Activated CD8-positive, alpha-beta memory T cell treated with anti-CD3 and anti-CD28 coated beads, Interleukin-2, amount 50 U/mL, for 1 hour (primary cell): ENCODE measurements at regions not wholly inside any gene's neighbourhood (a gene's known extent, or its start where the extent isn't known, plus 50 kb on each side); places are given as distances from the start of the nearest gene placed in this dataset.
"Not testable (repeated sequence)": the region's sequence is repeated elsewhere in the genome, so short reads cannot be mapped to it uniquely, and the experiment has no call there.

Source experiments
- DNase-seq: peaks from one replicate; pipeline ENCODE4 v3.0.0-alpha.2; 2020; ENCODE audit errors: extremely low read depth

GRCh38 chr2:12543076-12543977 lies 173.4 kb upstream of the TRIB2 start:
- DNase-seq = no peak

- no peak for DNase-seq
These were observed 172.7 kb upstream of the TRIB2 start for GRCh38 chr2:12543978-12544558.

- DNase-seq = no peak
These were observed 169.1 kb upstream of the TRIB2 start for GRCh38 chr2:12547566-12548170.

- no peak for DNase-seq
These were observed 167.8 kb upstream of the TRIB2 start for GRCh38 chr2:12548906-12549305.

- no peak for DNase-seq
These were observed 167.1 kb upstream of the TRIB2 start for GRCh38 chr2:12549641-12550040.

GRCh38 chr2:12552092-12552491 lies 164.6 kb upstream of the TRIB2 start:
- DNase-seq = no peak

GRCh38 chr2:12554224-12555011 lies 162.3 kb upstream of the TRIB2 start:
- no peak for DNase-seq

- DNase-seq = no peak
These were observed 161.6 kb upstream of the TRIB2 start for GRCh38 chr2:12555012-12555645.

GRCh38 chr2:12556762-12557161 lies 160.0 kb upstream of the TRIB2 start:
- DNase-seq = no peak

GRCh38 chr2:12557688-12558087 lies 159.0 kb upstream of the TRIB2 start:
- DNase-seq = no peak

- DNase-seq = no peak
These were observed 158.2 kb upstream of the TRIB2 start for GRCh38 chr2:12558519-12558918.

- no peak for DNase-seq
These were observed 156.1 kb upstream of the TRIB2 start for GRCh38 chr2:12560618-12561017.

GRCh38 chr2:12567411-12567810 lies 149.3 kb upstream of the TRIB2 start:
- no peak for DNase-seq

GRCh38 chr2:12569510-12569909 lies 147.2 kb upstream of the TRIB2 start:
- DNase-seq = not testable (repeated sequence)

- DNase-seq = not testable (repeated sequence)
These were observed 146.8 kb upstream of the TRIB2 start for GRCh38 chr2:12569929-12570328.

GRCh38 chr2:12577091-12577490 lies 139.6 kb upstream of the TRIB2 start:
- DNase-seq = no peak

GRCh38 chr2:12577567-12578253 lies 139.0 kb upstream of the TRIB2 start:
- DNase-seq = no peak

- no peak for DNase-seq
These were observed 137.7 kb upstream of the TRIB2 start for GRCh38 chr2:12579018-12579417.

GRCh38 chr2:12584338-12584737 lies 132.4 kb upstream of the TRIB2 start:
- DNase-seq = no peak

GRCh38 chr2:12585784-12586183 lies 131.0 kb upstream of the TRIB2 start:
- DNase-seq = no peak

GRCh38 chr2:12587228-12587627 lies 129.5 kb upstream of the TRIB2 start:
- no peak for DNase-seq
